Embryonic facial prominence (tissue), 1 donor: ENCODE measurements at regions not wholly inside any gene's neighbourhood (a gene's known extent, or its start where the extent isn't known, plus 50 kb on each side); places are given as distances from the start of the nearest gene placed in this dataset.
"Not testable (repeated sequence)": the region's sequence is repeated elsewhere in the genome, so short reads cannot be mapped to it uniquely, and the experiment has no call there.

Experiments
- DNase-seq: peaks from one replicate; pipeline ENCODE4 v3.0.0-alpha.2; 2016; ENCODE audit errors: extremely low spot score

DNA sequence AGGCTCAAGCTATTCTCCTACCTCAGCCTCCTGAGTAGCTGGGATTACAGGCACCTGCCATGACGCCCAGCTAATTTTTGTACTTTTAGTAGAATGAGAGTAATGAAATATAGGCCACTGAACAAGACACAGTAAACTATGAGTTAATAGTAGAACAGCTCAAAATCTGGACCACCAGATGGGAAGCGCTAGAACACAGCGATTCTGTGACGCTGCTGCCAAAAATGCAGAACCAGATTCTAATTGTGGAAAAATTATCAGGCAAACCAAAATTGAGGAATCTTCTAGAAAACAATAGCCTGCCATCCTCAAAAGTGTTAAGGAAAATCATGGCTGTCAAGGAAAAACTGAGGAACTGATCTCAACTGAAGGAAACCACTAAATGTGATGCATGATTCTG lies 111.4 kb upstream of the TIAM1 start:
- no peak for DNase-seq

GRCh38 chr21:31450980-31451379 lies 106.9 kb upstream of the TIAM1 start:
- DNase-seq, result no peak

DNA sequence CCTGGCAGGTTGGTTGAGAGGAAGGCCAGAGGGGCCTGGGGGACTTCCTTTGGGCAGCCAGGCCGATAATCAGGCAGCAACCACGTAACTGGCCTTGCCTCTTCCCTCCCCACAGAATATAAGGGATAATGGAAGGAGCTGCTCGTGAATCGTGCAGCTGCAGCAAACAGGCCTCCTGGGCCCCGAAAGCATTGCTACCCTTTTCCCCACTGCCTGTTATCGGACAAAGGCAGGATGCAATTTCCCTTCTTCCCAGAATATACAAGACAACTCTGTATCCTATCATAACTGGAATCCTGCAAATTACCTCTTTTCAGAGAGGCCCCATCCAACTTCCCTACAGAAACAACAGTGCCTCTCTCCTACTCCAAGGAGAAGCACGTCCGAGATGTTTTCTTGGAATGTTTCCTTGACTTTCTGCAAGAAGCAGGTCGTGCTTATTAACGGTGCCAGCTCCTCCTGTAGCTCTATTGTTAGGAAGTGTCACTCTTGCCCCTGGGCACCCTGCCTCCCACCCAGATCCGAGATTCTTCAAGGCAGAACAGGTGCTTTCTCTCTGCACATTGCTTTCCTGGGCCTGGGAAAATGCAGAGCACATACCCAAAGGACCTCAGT lies 106.0 kb upstream of the TIAM1 start:
- DNase-seq, result peak; percentile 5

DNA sequence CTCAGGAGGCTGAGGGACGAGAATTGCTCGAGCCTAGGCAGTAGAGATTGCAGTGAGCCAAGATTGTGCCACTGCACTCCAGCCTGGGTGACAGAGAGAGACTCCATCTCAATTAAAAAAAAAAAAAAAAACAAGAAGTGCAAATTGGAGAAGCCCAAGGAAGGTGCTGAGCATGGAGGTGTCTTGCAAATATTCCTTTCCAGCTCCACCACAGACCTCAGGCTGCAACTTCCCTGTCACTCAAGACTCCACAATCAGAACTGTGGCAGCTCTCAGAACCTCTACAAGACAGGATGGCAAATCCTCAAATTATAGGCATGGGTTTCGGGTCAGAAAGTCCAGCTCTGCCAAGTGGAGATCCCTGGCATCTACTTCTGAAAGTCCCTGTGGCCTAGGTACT lies 104.4 kb upstream of the TIAM1 start:
- no peak for DNase-seq

- DNase-seq, result no peak
These were observed 103.4 kb upstream of the TIAM1 start for GRCh38 chr21:31447505-31447904.

GRCh38 chr21:31446226-31446855 lies 102.3 kb upstream of the TIAM1 start:
- no peak for DNase-seq

DNA sequence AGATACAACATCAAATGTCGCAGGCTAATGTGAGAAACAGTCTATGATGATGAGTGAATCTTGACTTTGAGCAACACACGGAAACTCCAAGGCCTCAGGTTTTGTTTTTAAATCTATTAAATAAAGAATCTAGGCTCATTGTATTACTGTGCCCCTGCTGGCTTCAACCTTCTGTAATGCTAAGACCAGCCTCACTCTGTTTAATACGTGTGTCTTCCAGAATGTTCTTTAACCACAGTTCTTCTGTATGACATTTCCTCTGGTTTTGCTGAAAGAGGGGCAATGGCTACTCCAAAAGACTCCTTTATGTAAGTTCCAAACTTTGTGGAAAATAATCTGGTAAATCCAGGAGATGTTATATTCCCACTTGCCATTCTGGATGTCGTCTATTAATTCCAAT lies 101.1 kb upstream of the TIAM1 start:
- no peak for DNase-seq

GRCh38 chr21:31443736-31444521 lies 99.9 kb upstream of the TIAM1 start:
- no peak for DNase-seq

DNA sequence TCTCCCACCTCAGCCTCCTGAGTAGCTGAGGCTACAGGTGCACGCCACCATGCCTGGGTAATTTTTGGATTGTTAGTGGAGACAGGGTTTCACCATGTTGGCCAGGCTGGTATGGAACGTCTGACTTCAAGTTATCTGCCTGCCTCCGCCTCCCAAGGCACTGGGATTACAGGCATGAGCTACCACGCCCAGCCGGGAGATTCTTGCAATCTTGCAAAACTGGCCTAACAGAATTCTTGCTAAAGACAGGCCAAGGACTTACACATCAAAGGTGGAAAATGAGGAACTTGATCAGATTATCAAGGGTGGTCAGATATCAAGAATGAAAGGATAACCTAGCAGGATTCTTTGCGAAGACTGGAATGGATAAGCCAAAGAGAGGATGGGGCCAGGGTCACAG lies 98.3 kb upstream of the TIAM1 start:
- DNase-seq, result no peak

DNA sequence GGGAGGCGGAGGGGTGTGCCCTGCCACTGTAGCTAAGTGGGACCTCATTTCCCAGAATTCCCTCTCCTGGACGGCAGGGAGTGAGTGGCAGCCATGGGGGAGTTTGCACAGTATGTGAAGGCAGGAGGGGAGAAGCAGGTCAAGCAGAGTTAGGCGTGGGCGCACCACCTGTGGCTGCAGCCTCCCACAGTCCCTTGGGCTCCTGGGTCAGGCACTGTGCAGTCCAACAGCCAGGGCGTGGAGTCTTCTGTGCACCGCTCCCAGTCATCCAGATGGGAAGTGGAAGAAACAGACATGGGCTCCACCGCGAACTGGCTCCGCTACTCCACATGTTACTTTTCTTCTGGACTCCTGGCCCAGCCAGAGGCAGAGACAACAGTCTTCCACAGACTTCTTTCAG lies 85.4 kb upstream of the TIAM1 start:
- DNase-seq, result no peak

DNA sequence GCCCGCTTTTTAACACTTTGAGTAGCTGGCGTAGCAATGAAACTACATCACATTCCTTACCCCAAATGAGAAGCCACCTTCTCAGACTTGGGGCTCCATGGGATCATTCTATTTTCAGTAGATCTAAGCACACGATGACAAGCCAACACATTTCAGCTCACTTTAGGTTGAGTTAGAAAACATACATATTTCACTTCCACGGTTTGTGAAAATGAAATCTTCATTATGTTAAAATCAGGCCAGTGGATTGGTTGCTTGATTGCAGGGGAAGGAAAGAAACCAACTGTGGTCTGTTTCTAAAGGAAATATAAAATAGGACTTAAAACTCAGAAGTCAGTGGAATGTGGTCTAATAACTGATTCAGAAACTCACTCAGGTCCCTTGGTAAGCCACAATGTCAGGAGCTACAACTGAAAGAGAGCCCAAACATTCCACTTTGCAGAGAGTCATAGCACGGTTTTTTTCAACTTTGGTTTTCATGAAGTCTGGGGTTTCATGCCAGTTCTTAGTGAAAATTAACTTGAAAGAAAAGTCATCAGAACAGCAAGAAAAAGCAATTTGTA lies 82.3 kb upstream of the TIAM1 start:
- DNase-seq, result no peak

DNA sequence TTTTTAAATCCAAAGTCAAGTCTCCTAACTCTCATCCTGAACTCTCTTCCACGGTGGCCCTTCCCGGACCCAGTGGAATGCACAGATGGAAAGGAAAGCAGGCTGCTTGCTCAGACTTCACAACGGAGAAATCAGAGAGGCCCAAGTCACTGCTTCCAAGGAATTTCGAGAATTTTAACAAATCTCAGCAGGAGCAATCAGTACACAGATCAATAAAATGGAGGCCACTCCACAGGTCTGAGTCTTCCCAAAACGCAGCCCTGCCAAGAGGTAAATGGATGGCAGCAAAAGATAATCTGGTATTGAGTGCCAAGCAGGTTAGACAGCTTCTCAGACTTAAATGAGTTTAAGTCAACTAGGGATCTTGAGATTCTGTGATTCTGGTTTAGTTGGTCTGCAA lies 81.1 kb upstream of the TIAM1 start:
- no peak for DNase-seq

- no peak for DNase-seq
These were observed 80.0 kb upstream of the TIAM1 start for GRCh38 chr21:31424058-31424457.

GRCh38 chr21:31420988-31421387 lies 76.9 kb upstream of the TIAM1 start:
- DNase-seq, result no peak

GRCh38 chr21:31420354-31420753 lies 76.3 kb upstream of the TIAM1 start:
- no peak for DNase-seq

GRCh38 chr21:31418377-31419001 lies 74.4 kb upstream of the TIAM1 start:
- DNase-seq, result no peak

GRCh38 chr21:31417214-31417613 lies 73.2 kb upstream of the TIAM1 start:
- not testable (repeated sequence) for DNase-seq

GRCh38 chr21:31416465-31416864 lies 72.4 kb upstream of the TIAM1 start:
- DNase-seq, result no peak

GRCh38 chr21:31414263-31415000 lies 70.4 kb upstream of the TIAM1 start:
- no peak for DNase-seq

DNA sequence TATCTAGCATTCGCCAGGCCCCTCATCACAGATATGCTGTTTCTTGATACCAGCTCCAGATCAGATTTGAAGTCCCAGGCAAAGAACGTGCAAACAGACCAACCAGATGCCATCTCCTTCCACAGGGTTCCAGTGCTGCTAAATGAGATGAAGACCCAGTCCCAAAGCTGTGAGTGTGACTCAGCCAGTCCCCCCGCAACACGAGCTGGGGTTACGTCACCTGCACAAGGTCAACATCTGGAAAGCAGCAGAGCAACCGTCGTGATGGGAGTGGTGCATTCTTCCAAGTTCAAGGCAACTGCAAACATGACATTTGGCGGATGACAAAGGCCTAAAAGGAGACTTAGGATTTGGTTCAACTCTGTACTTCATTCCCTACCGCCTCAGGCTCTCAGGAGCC lies 69.6 kb upstream of the TIAM1 start:
- DNase-seq, result no peak

GRCh38 chr21:31410499-31411131 lies 66.6 kb upstream of the TIAM1 start:
- no peak for DNase-seq
